NCI-H146 treated with DMSO at 0.1 percent for 48 hours (cell line): ENCODE measurements at regions not wholly inside any gene's neighbourhood (a gene's known extent, or its start where the extent isn't known, plus 50 kb on each side); places are given as distances from the start of the nearest gene placed in this dataset.

ENCODE experiments used
- DNase-seq: peaks from one replicate; lab custom pipeline; 2025; ENCODE audit not compliant: unreplicated experiment; lab: John Stamatoyannopoulos, UW

GRCh38 chr6:17047889-17048288 is 54.0 kb upstream of the STMND1 start:
- DNase-seq = no peak

GRCh38 chr6:17045581-17046322 is 56.1 kb upstream of the STMND1 start:
- no peak for DNase-seq

GRCh38 chr6:17043148-17043522 is 58.7 kb upstream of the STMND1 start:
- DNase-seq = no peak

GRCh38 chr6:17042422-17043147 is 59.3 kb upstream of the STMND1 start:
- DNase-seq = no peak

GRCh38 chr6:17039266-17039665 is 62.6 kb upstream of the STMND1 start:
- DNase-seq = no peak

- no peak for DNase-seq
These were observed 63.5 kb upstream of the STMND1 start for GRCh38 chr6:17038316-17038715.

GRCh38 chr6:17036065-17036393 is 65.8 kb upstream of the STMND1 start:
- DNase-seq = no peak

GRCh38 chr6:17035257-17036064 is 66.4 kb upstream of the STMND1 start:
- DNase-seq = no peak

- no peak for DNase-seq
These were observed 68.1 kb upstream of the STMND1 start for GRCh38 chr6:17033746-17034145.

- no peak for DNase-seq
These were observed 68.7 kb upstream of the STMND1 start for GRCh38 chr6:17032988-17033634.

- DNase-seq = no peak
These were observed 69.3 kb upstream of the STMND1 start for GRCh38 chr6:17032590-17032987.

- no peak for DNase-seq
These were observed 69.9 kb upstream of the STMND1 start for GRCh38 chr6:17031961-17032360.

GRCh38 chr6:17027441-17027840 is 74.4 kb upstream of the STMND1 start:
- no peak for DNase-seq

- DNase-seq = no peak
These were observed 79.2 kb upstream of the STMND1 start for GRCh38 chr6:17022604-17023003.

GRCh38 chr6:17021539-17021889 is 80.3 kb upstream of the STMND1 start:
- no peak for DNase-seq

GRCh38 chr6:17020889-17021538 is 80.8 kb upstream of the STMND1 start:
- DNase-seq = no peak

GRCh38 chr6:17018425-17018824 is 83.4 kb upstream of the STMND1 start:
- no peak for DNase-seq

GRCh38 chr6:17017416-17017815 is 84.4 kb upstream of the STMND1 start:
- no peak for DNase-seq

GRCh38 chr6:17015551-17016381 is 86.1 kb upstream of the STMND1 start:
- DNase-seq = no peak

GRCh38 chr6:17015144-17015543 is 86.7 kb upstream of the STMND1 start:
- DNase-seq = no peak
